RWPE1 (cell line): ENCODE measurements at regions not wholly inside any gene's neighbourhood (a gene's known extent, or its start where the extent isn't known, plus 50 kb on each side); places are given as distances from the start of the nearest gene placed in this dataset.

Source experiments
- CTCF ChIA-PET: fragments of 350-600 bp; sonication (Branson Sonifier 250); formaldehyde crosslinking; extraction: SDS; loops from one replicate; lab custom pipeline; 2021; lab: Yijun Ruan, JAX
- POLR2A ChIA-PET: fragments of 400-600 bp; formaldehyde crosslinking; extraction: SDS; loops from one replicate; lab custom pipeline; 2020; ENCODE audit warnings: antibody characterized with exemption; ENCODE audit not compliant: low non-redundant PET; lab: Yijun Ruan, JAX
- DNase-seq: peaks from one replicate; pipeline ENCODE4 v3.0.0; 2012; ENCODE audit warnings: low spot score
- H3K27ac ChIP-seq: fragments of 450-650 bp; 2 replicates; pipeline ENCODE4 v1.5.1; 2017
- TF ChIP-seq, protein P1 (sequence below): fragments of 450-650 bp; conservative IDR thresholded peaks from 2 replicates; pipeline ENCODE4 v1.5.1; 2017; ENCODE audit warnings: low read depth, mild to moderate bottlenecking

DNA sequence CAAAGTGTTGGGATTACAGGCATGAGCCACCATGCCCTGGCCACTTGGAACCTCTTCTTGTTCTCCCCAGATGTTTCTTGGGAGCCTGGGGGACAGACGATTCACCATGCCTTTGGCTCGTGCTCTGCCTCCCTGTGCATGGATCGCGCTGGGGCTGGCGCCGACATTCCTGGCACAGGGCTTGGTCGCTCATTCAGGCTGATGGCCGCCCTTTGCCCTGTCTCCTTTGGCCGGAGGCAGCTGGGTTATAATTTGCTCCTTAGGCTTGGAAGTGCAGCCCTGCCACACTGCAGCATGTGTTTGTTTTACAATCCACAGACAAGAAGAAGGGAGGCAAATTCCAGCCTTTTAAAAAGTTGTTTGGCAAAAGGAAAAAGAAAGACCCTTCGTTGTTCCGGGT is 115.3 kb downstream of the AASDH start:
- TF ChIP-seq, protein P1, sequence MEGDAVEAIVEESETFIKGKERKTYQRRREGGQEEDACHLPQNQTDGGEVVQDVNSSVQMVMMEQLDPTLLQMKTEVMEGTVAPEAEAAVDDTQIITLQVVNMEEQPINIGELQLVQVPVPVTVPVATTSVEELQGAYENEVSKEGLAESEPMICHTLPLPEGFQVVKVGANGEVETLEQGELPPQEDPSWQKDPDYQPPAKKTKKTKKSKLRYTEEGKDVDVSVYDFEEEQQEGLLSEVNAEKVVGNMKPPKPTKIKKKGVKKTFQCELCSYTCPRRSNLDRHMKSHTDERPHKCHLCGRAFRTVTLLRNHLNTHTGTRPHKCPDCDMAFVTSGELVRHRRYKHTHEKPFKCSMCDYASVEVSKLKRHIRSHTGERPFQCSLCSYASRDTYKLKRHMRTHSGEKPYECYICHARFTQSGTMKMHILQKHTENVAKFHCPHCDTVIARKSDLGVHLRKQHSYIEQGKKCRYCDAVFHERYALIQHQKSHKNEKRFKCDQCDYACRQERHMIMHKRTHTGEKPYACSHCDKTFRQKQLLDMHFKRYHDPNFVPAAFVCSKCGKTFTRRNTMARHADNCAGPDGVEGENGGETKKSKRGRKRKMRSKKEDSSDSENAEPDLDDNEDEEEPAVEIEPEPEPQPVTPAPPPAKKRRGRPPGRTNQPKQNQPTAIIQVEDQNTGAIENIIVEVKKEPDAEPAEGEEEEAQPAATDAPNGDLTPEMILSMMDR = no peak
- no peak overlapping the region for H3K27ac ChIP-seq
- CTCF ChIA-PET = interaction anchor here (0.6 to 1.2 kb wide), 2 partner anchors 16 to 52 kb away, joined by 4 to 5 read pairs; no protein-coding TSS in a partner anchor
- POLR2A ChIA-PET = no interaction called here
- no peak for DNase-seq

DNA sequence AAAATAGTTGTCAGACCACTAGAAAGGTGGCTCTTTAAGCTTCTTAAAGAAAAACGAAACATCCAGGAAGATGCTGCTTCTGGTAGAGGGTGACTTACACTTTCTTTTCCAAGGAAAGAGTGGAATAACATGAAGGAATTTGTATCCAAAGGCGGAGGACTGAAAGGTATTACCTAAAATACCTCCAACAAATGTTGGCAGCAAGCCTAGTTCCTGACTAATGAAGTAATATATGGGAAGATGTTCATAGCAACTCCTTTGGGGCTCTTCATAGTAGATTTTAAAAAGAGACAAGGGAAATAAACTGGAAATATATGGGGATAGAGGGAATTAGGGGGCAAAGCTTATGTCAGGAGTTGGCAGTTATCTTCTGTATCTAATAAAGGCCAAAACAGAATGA is 116.2 kb downstream of the AASDH start:
- no peak overlapping the region for H3K27ac ChIP-seq
- TF ChIP-seq, protein P1 = no peak
- DNase-seq = peak; percentile 46
- ChIA-PET POLR2A (no interaction called here), CTCF (interaction anchor here (0.7 to 1.2 kb wide), 2 partner anchors 15 to 1294 kb away, joined by 4 read pairs; no protein-coding TSS in a partner anchor)

DNA sequence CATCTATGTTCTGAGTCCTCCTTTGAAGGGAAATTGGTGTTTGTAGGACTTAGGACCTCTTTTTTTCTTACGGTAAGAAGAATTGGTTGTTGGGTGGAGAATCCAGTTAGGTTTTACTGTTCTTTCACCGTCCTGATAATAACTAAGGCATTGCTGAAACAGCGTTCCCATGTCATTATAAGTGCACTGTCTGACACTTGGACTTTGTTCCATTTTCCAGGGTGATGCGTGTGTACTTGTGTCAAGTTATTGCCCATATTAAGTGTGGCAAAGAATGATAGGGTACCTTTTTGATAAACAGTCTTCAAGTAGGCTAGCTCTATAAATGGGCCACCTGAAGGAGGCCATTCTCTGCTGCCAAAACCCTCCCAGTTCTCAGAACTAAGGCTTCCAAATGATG is 119.7 kb downstream of the AASDH start:
- DNase-seq = no peak
- ChIA-PET POLR2A (no interaction called here), CTCF (no interaction called here)
- TF ChIP-seq, protein P1 = no peak
- H3K27ac ChIP-seq = no peak overlapping the region

DNA sequence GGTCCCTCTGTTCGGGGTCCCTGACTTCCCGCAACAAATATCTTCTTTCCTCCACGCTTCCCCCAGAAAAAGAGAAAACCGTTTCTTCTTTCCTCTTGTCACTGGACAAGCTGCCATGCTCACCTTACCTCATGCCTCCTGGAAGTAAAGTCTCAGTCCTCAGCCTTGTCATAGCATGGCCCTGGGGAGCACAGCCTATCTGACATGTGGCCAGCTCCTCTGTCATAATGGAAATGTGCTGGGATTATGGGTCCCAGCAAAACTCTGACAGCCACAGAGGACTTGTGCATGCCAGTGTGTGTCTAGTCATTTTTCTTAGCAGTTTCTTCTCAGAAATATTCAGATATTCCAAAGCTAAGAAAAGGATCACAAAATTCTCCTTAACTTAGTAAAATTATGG is 122.4 kb downstream of the AASDH start:
- DNase-seq = no peak
- H3K27ac ChIP-seq = no peak overlapping the region
- ChIA-PET CTCF (no interaction called here), POLR2A (no interaction called here)
- TF ChIP-seq, protein P1 = no peak

DNA sequence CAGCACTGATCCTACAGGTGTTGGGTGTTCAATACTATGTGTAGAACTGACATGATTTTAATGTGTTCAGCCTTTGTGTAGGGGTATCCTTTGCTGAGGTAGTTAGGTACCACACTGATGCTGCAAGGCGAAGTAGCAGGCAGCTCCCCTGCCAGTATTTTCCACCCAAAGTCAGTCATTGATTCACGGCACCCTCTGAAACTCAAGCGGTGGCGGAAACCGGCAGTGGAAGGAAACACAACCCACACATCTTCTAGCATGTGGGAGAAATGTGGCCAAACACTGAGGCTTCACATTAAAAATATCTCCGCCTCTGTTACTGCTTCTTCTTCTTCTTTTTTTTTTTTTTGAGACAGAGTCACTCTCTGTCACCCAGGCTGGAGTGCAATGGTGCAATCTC is 126.3 kb downstream of the AASDH start:
- H3K27ac ChIP-seq = no peak overlapping the region
- TF ChIP-seq, protein P1 = no peak
- DNase-seq = no peak
- CTCF ChIA-PET = no interaction called here
- POLR2A ChIA-PET = no interaction called here

DNA sequence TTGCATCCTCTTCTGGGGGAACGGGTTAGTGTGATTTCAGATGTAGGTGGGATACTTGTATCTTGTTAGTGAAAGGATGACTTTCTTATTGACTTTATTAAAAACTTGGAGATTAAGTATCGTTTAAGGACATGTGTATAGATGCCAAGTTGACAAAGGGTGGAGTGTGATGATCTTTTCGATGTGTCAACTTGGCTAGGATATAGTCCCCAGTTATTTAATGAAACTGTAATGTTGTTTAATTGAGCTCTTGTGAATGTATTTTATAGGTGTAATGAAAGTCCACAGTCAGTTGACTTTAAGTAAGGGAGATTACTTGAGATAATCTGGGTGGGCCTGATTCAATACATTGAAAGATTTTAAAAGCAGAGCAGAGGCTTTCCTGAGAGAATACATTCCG is 127.0 kb downstream of the AASDH start:
- POLR2A ChIA-PET = no interaction called here
- CTCF ChIA-PET = no interaction called here
- TF ChIP-seq, protein P1 = no peak
- H3K27ac ChIP-seq = no peak overlapping the region
- no peak for DNase-seq

DNA sequence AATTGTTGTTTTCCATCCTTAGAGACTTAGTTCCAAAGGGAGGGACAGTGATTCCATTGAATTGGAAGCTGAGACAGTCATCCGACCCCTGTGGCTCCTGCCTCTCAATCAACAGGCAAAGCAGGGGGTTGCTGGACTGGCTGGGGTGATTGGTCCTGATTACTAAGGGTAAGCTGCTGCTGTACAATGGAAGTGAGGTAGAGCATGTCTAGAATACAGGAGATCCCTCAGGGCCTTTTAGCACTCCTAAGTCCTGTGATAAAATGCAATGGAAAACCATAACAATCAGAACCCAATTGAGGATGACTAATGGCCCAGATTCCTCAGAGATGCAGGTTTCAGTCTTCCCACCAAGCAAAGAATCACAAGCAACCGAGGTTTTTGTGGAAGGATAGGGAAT is 127.6 kb downstream of the AASDH start:
- no peak overlapping the region for H3K27ac ChIP-seq
- CTCF ChIA-PET = no interaction called here
- TF ChIP-seq, protein P1 = no peak
- POLR2A ChIA-PET = no interaction called here
- DNase-seq = no peak
